HEK293T (cell line): ENCODE measurements at regions not wholly inside any gene's neighbourhood (a gene's known extent, or its start where the extent isn't known, plus 50 kb on each side); places are given as distances from the start of the nearest gene placed in this dataset.

Experiments
- LEF1 ChIP-seq: fragments of 450-650 bp; IDR thresholded peaks from 2 replicates; pipeline ENCODE4 v1.6.1; 2017; ENCODE audit warnings: mild to moderate bottlenecking, borderline replicate concordance
- NFRKB ChIP-seq: fragments of 450-650 bp; IDR thresholded peaks from 2 replicates; pipeline ENCODE4 v1.6.1; 2016; ENCODE audit warnings: mild to moderate bottlenecking, moderate library complexity
- SP1 ChIP-seq: fragments of 450-650 bp; IDR thresholded peaks from 2 replicates; pipeline ENCODE4 v1.6.1; 2017
- SUZ12 ChIP-seq: fragments of 450-650 bp; IDR thresholded peaks from 2 replicates; pipeline ENCODE4 v1.6.1; 2016; ENCODE audit warnings: mild to moderate bottlenecking
- ZNF384 ChIP-seq: fragments of 450-650 bp; IDR thresholded peaks from 2 replicates; pipeline ENCODE4 v1.6.1; 2016

DNA sequence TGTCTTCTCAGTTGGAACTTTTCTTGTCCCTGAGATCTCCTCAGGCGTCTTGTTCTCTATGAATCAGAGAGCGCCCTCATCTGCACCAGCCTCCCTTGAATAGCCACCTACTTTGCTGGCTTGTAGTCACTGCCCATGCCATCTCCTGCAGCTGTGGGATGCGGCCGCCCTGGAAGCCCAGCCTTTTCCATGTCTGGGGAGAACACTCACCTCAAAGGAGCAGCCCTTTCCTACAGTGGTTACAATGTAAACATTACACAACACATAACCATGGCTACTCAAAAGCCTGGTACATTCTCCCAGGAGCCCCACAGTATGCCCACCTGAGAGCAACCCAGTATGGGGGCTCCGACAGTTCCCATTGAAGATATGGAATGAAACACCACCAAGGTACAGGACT is 351.0 kb downstream of the EN1 start:
- no peak for TF ChIP-seq ZNF384
- no peak for TF ChIP-seq SP1
- no peak for TF ChIP-seq SUZ12
- TF ChIP-seq LEF1 = no peak
- no peak for TF ChIP-seq NFRKB
